ENCODE measurements at regions not wholly inside any gene's neighbourhood (a gene's known extent, or its start where the extent isn't known, plus 50 kb on each side); places are given as distances from the start of the nearest gene placed in this dataset.

DNA sequence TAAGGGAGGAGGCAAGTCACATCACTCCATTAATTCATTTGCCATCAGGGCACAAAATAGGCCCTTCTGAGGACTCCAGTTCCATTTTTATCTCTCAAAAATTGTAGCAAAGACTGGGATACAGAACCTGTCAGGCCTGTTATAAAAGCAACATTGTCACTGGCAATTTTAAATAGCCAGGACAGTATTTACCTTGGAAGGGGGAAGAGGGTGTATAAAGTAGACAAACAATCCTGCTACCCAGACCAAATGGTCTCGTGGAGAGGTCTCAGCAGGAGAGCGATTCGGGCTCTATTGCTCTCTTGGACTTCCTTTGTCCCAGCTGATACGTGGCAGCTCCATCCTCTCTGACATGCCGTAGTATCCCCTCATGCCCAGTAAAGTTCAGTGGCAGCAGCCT is 740.3 kb upstream of the HS6ST1 start:
- DNase-seq: no peak

DNA sequence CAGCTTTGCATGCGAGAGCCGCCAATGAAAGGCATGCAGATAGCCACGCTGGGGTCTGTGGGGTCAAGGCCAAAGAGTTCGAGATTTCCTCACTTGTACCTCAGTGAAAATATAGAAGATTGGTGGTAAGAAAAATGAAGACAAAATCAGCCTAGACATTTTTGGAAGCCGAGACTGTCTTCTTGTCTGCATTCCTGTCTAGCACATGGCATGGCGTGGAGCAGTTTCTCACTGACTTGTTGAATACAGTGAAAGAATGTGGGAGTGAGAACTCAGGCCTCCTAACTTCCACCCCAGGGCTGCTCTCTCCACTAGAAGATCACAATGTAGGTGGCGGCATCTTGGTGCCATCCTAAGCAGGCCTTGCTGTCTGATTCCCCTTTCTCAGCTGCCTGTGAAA is 740.8 kb upstream of the HS6ST1 start:
- no peak for DNase-seq

DNA sequence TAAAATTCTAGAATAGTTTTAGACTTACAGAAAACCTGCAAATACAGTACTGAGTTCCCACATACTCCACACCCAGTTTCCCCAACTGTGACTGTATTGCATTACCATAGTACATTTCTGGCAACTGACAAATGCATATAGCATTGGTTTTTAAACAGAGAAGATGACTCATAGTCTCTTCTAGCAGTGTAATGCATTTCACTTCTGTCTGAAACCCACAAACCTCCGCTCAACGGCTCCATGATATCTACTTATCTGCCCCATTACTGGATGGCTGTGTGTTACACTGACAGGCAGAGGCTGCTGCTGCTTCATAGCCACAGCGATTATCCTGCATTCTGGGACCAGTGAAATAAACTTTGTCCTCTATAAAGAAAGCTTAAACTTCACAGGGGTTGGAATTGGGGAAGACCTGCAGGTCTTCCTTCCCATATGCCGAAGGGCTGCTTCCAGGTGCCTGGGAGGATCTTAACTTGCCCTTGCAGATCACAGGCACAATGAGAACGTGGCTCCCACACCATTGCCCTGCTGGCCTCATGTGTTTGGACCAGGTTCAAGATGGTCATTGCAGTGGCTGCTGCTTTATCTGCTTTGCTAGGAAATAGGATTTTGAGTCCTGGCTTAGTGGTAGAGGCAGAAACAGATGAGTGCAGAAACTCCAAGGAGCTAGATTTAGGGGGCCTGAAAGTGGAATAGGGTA is 742.6 kb upstream of the HS6ST1 start:
- no peak for DNase-seq

DNA sequence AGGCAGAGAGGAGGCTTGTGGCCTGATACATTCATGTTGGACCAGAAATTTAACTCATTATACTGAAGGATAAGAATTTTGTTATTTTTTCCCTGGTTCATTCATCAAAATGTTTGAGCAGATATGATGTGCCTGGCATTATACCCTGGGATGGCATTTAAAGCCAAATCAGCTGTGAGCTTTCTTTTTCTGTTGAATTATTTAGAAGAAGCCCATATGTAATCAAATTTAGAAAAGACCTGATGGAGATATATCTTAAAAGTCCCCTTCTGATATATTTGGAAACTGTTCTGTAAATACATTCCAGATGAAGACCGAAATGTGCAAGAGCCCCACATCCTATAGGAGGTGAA is 743.1 kb upstream of the HS6ST1 start:
- DNase-seq: no peak

DNA sequence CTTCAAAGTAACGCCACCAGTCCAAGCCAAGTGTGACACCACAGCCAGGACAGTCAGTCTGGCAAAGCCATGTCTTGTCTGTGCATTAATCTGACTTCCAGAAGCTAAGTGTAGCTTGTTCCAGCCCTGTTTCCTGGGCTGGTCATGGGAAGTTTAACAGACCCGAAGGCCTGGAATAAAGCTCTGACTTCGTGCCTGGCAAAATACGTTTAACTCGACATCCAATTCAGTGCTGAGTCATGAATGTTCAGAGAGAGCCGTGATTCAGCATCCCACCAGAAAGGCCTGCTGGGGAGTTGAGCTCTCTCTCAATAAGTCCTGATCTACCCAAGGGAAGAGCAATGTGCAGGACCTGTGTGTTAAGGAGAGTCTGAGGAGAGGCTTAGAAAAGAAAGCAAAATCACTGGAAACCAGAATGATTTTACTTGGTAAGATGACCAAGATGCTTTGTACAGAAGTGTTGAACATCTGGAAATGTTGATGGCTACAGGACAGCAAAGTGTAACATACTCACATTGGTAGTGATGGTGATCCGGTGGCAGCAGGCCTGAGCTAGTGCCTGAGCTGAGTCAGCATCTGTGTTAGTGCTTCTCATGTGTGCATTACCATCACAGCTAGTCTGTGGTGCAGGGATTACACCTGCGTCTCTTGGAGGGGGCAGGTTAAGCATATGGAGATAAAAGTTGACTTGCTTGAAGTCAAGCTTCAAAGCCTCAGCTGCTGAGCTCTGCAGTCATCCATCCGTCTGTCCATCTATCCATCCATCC is 743.7 kb upstream of the HS6ST1 start:
- no peak for DNase-seq

- DNase-seq: no peak
Measured at GRCh38 chr2:129067070-129067469, 748.4 kb upstream of the HS6ST1 start.

DNA sequence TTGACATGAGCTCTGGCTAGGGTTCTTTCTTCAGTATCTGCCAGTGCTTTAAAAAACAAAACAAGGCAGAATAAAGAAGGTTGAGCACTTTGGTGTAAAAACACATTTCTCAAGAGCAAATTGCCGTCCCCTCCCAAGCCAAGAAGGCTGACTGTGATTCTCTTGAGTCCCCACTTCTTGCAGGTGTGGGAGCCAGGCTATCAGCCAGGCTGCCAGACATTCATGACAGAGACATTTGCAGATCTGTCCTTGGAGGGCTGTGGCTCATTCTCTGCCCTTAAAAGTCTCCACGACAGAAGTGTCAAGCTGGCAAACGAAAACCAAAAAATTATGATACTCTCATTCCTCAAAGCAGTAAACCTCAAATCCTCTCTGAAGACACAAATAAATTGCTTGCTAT is 749.3 kb upstream of the HS6ST1 start:
- DNase-seq: no peak

GRCh38 chr2:129068543-129068942 is 749.9 kb upstream of the HS6ST1 start:
- DNase-seq: no peak

- no peak for DNase-seq
Measured at GRCh38 chr2:129069875-129070594, 751.4 kb upstream of the HS6ST1 start.

- no peak for DNase-seq
Measured at GRCh38 chr2:129070663-129071062, 752.0 kb upstream of the HS6ST1 start.

GRCh38 chr2:129071531-129071930 is 752.9 kb upstream of the HS6ST1 start:
- no peak for DNase-seq

- no peak for DNase-seq
Measured at GRCh38 chr2:129074298-129074920, 755.7 kb upstream of the HS6ST1 start.

GRCh38 chr2:129078548-129078947 is 759.9 kb upstream of the HS6ST1 start:
- no peak for DNase-seq

GRCh38 chr2:129080715-129081476 is 762.2 kb upstream of the HS6ST1 start:
- no peak for DNase-seq

DNA sequence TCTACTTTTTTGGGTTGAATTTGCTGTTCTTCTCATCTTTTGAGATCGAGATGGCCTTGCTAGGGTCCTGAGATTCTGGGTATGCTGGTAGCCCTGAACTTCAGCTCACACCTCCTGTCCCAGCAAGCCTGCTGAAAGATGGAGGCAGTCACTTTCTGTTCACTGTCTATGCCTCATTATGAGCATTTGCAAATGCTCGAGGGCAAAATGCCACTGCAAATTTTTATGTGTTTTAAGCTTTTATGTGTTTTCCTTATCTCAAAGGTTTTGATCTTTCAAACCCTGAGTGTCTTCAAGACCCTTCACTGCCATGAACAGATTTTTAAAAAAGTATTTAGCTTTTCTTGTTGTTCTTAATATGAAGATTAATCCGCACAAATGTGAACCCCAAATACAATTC is 766.7 kb upstream of the HS6ST1 start:
- no peak for DNase-seq

DNA sequence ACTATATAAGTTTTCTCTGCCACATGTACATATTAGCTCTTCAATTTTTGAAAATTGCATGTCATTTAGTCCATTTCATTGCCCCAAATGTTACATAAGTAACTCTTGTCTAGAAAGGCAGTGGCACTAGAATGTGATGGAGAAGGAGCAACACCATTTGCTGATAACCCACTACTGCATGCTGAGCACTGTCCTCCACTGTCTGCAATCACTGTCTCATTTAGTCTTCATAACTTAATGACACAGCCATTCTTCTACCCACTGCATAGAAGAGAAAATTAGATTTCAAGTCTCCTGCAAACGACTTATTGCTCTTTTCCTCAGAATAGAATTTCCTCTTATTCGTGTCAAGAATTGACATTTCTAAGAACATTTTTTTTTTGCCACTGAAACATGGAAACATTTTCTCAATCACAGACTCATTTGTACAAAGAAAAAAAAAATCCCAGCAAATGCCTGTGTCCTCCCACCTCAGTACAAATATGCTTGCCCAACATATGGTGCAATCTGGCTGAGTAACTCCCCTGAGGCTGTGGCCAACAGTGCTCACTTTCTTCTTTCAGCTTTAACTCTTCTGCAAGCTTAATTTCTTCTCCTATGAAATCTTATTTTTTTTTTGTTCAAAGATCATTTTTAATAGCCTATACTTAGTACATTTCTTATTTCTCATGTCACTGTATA is 768.6 kb upstream of the HS6ST1 start:
- no peak for DNase-seq

- DNase-seq: no peak
Measured at GRCh38 chr2:129091620-129092019, 773.0 kb upstream of the HS6ST1 start.

- DNase-seq: no peak
Measured at GRCh38 chr2:129092956-129093355, 774.3 kb upstream of the HS6ST1 start.

DNA sequence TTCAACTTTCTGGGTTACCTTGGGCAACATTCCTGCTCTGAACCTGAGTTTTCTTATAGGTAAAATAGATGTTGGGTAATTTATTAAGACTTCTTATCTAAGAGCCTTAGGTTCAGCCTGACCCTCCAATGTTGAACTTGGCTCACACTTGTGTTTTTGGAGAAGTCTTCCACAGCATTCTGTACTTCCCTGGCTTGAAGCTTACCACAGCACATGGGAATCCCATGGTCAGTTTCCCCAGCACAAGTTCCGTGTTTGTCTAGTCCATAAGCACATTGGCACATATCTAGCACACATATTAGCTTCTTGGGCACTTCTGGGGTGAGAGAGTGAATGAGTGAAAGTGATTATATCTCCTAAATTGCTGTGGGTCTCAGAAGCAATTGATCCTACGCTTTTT is 782.5 kb upstream of the HS6ST1 start:
- DNase-seq: no peak

DNA sequence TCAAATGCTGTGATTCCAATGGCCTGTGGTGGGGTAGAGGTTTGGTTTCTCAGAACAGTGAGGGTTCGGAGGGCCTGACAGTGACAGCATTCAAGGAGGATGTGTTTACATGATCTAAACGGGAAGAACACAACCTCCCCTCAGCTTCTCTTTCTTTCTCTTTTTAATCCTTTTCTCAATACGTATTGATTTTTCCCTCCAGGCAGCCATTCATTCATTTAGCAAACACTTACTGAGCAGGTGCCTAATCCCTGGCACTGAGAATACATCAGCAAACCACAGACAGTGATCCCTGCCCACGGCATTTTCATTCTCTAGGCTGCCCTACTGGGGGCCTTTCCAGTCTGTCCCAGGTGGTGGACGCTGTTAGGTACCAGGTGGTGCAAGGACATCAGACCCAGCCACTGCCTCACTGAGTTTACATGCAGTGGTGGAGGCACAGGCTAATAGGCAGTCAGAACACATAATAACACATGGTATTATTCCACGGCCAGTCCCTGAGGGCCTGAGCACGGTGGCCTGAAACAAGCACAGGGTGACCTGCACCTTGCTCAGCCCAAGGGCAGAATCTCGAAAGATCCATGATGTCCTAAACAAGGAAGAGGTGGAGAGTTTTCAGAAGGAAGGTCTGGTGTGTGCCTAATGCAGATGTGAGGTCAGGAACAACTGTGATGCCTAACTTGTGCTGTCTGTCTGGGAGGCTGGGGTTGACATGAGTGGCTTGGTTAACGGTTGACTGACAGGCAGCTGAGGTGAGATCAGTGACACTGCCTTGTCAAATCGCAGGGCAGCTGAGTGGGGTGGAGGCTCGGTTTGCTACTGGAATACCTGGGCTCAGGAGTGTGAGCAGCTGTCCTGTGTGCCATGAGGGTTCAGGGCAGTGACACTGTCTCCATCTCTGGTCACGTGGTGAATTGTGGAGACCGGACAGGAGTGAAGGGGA is 785.5 kb upstream of the HS6ST1 start:
- DNase-seq: no peak

GRCh38 chr2:129112181-129112580 is 793.5 kb upstream of the HS6ST1 start:
- DNase-seq: no peak
